OCI-LY3 (cell line): ENCODE measurements at regions not wholly inside any gene's neighbourhood (a gene's known extent, or its start where the extent isn't known, plus 50 kb on each side); places are given as distances from the start of the nearest gene placed in this dataset.

ENCODE experiments used
- EZH2phosphoT487 ChIP-seq: fragments of 200-600 bp; shearing (Covaris generic); IDR thresholded peaks from 2 replicates; pipeline ENCODE4 v1.6.1; 2018; ENCODE audit warnings: antibody characterized with exemption, mixed run types, low read depth
- TF ChIP-seq, protein P1 (sequence below): fragments of 200-600, 300-600 bp; sonication (generic); IDR thresholded peaks from 2 replicates; pipeline ENCODE4 v1.5.1; 2014; ENCODE audit warnings: antibody characterized with exemption, low read length, low read depth

DNA sequence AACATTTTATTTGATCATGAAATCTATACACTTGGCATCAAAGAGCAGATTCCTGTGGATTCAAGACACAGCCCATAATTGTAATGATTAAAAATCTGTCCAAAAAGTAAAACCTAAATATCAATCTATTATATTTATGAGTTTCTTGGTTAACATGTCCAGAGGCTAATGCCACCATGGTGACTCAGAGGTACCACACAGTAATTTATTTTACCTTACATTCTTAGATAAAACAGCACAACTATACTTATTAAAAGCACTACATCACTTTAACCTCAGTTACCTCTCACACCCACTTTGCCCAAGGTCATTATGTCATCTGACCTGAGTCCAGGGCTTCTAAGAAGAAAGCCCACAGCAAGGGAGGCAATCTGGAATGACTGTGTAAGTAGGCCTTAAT, 519.2 kb downstream of the RASEF start:
- TF ChIP-seq, protein P1, sequence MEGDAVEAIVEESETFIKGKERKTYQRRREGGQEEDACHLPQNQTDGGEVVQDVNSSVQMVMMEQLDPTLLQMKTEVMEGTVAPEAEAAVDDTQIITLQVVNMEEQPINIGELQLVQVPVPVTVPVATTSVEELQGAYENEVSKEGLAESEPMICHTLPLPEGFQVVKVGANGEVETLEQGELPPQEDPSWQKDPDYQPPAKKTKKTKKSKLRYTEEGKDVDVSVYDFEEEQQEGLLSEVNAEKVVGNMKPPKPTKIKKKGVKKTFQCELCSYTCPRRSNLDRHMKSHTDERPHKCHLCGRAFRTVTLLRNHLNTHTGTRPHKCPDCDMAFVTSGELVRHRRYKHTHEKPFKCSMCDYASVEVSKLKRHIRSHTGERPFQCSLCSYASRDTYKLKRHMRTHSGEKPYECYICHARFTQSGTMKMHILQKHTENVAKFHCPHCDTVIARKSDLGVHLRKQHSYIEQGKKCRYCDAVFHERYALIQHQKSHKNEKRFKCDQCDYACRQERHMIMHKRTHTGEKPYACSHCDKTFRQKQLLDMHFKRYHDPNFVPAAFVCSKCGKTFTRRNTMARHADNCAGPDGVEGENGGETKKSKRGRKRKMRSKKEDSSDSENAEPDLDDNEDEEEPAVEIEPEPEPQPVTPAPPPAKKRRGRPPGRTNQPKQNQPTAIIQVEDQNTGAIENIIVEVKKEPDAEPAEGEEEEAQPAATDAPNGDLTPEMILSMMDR, result no peak
- TF ChIP-seq EZH2phosphoT487, result no peak
